Neural crest cell (in vitro differentiated cells): ENCODE measurements at regions not wholly inside any gene's neighbourhood (a gene's known extent, or its start where the extent isn't known, plus 50 kb on each side); places are given as distances from the start of the nearest gene placed in this dataset.
A peak's percentile ranks its signal among the peaks of the same experiment; 100 is the strongest.

ENCODE experiments used
- DNase-seq: peaks from one replicate; pipeline ENCODE4 v3.0.0; 2021; ENCODE audit warnings: low read depth, mixed read lengths, low spot score
- H3K27ac Mint-ChIP-seq: one replicate; pipeline ENCODE4 v1.8.0; 2021; ENCODE audit warnings: mild to moderate bottlenecking, mixed read lengths; ENCODE audit not compliant: unreplicated experiment
- H3K27me3 Mint-ChIP-seq: 2 replicates; pipeline ENCODE4 v1.8.0; 2021; ENCODE audit warnings: low read depth, mild to moderate bottlenecking, mixed read lengths
- H3K36me3 Mint-ChIP-seq: 2 replicates; pipeline ENCODE4 v1.8.0; 2021; ENCODE audit warnings: low read depth, mild to moderate bottlenecking, mixed read lengths
- H3K4me1 Mint-ChIP-seq: 2 replicates; pipeline ENCODE4 v1.8.0; 2021; ENCODE audit warnings: mixed read lengths
- H3K4me3 Mint-ChIP-seq: one replicate; pipeline ENCODE4 v1.8.0; 2021; ENCODE audit warnings: mild to moderate bottlenecking, mixed read lengths
- H3K9me3 Mint-ChIP-seq: 2 replicates; pipeline ENCODE4 v1.8.0; 2021; ENCODE audit warnings: mixed read lengths
- CTCF ChIP-seq: fragments of 200-600 bp; sonication (generic); conservative IDR thresholded peaks from 2 replicates; pipeline ENCODE4 v1.5.0; 2021; ENCODE audit warnings: antibody characterized with exemption, mild to moderate bottlenecking

- H3K36me3 Mint-ChIP-seq = peaks cover 2% of the 10 kb centered on the region
- DNase-seq = no peak
- H3K4me1 Mint-ChIP-seq = no peaks in the 10 kb centered on the region
- H3K4me3 Mint-ChIP-seq = no peak overlapping the region
- peaks cover 2% of the 10 kb centered on the region for H3K9me3 Mint-ChIP-seq
- TF ChIP-seq CTCF = no peak
- no peak overlapping the region for H3K27ac Mint-ChIP-seq
- H3K27me3 Mint-ChIP-seq = no peaks in the 10 kb centered on the region
Measured at GRCh38 chr5:123294544-123294943, 128.7 kb downstream of the CEP120 start.

- H3K27me3 Mint-ChIP-seq = peaks cover 31% of the 10 kb centered on the region
- no peaks in the 10 kb centered on the region for H3K9me3 Mint-ChIP-seq
- peaks cover 10% of the 10 kb centered on the region for H3K4me1 Mint-ChIP-seq
- no peak for DNase-seq
- H3K4me3 Mint-ChIP-seq = no peak overlapping the region
- no peak for TF ChIP-seq CTCF
- H3K36me3 Mint-ChIP-seq = no peaks in the 10 kb centered on the region
- no peak overlapping the region for H3K27ac Mint-ChIP-seq
Measured at GRCh38 chr5:123289210-123289609, 134.0 kb downstream of the CEP120 start.

GRCh38 chr5:123287881-123288280, 135.3 kb downstream of the CEP120 start:
- no peaks in the 10 kb centered on the region for H3K9me3 Mint-ChIP-seq
- H3K4me1 Mint-ChIP-seq = peaks cover 10% of the 10 kb centered on the region
- no peak for TF ChIP-seq CTCF
- H3K27me3 Mint-ChIP-seq = peaks cover 43% of the 10 kb centered on the region
- DNase-seq = no peak
- no peak overlapping the region for H3K27ac Mint-ChIP-seq
- H3K4me3 Mint-ChIP-seq = no peak overlapping the region
- no peaks in the 10 kb centered on the region for H3K36me3 Mint-ChIP-seq

- Mint-ChIP-seq H3K36me3 (no peaks in the 10 kb centered on the region), H3K4me1 (peaks cover 10% of the 10 kb centered on the region), H3K4me3 (peak overlapping the region; percentile 8), H3K9me3 (no peaks in the 10 kb centered on the region), H3K27ac (no peak overlapping the region), H3K27me3 (peaks cover 49% of the 10 kb centered on the region)
- DNase-seq = no peak
- no peak for TF ChIP-seq CTCF
Measured at GRCh38 chr5:123286891-123287290, 136.3 kb downstream of the CEP120 start.

- Mint-ChIP-seq H3K4me3 (peak overlapping the region; percentile 91), H3K27me3 (peaks cover 49% of the 10 kb centered on the region), H3K27ac (peak overlapping the region; percentile 93), H3K36me3 (no peaks in the 10 kb centered on the region), H3K9me3 (no peaks in the 10 kb centered on the region), H3K4me1 (peaks cover 10% of the 10 kb centered on the region)
- no peak for TF ChIP-seq CTCF
- peak; percentile 13 for DNase-seq
Measured at GRCh38 chr5:123285122-123286023, 137.8 kb downstream of the CEP120 start.
